ENCODE measurements at regions not wholly inside any gene's neighbourhood (a gene's known extent, or its start where the extent isn't known, plus 50 kb on each side); places are given as distances from the start of the nearest gene placed in this dataset.
"Not testable (repeated sequence)": the region's sequence is repeated elsewhere in the genome, so short reads cannot be mapped to it uniquely, and the experiment has no call there.

- no peak for TF ChIP-seq CTCF (IDR thresholded peaks at IDR 0.05; ENCODE audit: insufficient read depth, low read length, poor library complexity, severe bottlenecking)
- Histone ChIP-seq H3K4me3 (replicated peaks; ENCODE audit: low read depth, low read length) (no peak overlapping the region), H3K36me3 (ENCODE audit: control insufficient read depth, insufficient read depth, low read length) (no peaks in the 10 kb centered on the region), H3K27me3 (replicated peaks; ENCODE audit: control insufficient read depth, insufficient read depth, low read length) (no peaks in the 10 kb centered on the region)
- no peak for DNase-seq (ENCODE audit: extremely low read depth, insufficient read length)
Measured at GRCh38 chr2:225756198-225756597, 356.7 kb downstream of the NYAP2 start.

- Histone ChIP-seq H3K36me3 (ENCODE audit: control insufficient read depth, insufficient read depth, low read length) (no peaks in the 10 kb centered on the region), H3K4me3 (replicated peaks; ENCODE audit: low read depth, low read length) (no peak overlapping the region), H3K27me3 (replicated peaks; ENCODE audit: control insufficient read depth, insufficient read depth, low read length) (no peaks in the 10 kb centered on the region)
- DNase-seq (ENCODE audit: extremely low read depth, insufficient read length) = no peak
- no peak for TF ChIP-seq CTCF (IDR thresholded peaks at IDR 0.05; ENCODE audit: insufficient read depth, low read length, poor library complexity, severe bottlenecking)
Measured at GRCh38 chr2:225748609-225749008, 349.1 kb downstream of the NYAP2 start.

- H3K36me3 ChIP-seq (ENCODE audit: control insufficient read depth, insufficient read depth, low read length); H3K4me3 ChIP-seq (replicated peaks; ENCODE audit: low read depth, low read length); H3K27me3 ChIP-seq (replicated peaks; ENCODE audit: control insufficient read depth, insufficient read depth, low read length); DNase-seq (ENCODE audit: extremely low read depth, insufficient read length): not testable (repeated sequence)
Measured at GRCh38 chr2:225743996-225744395, 344.5 kb downstream of the NYAP2 start.

DNA sequence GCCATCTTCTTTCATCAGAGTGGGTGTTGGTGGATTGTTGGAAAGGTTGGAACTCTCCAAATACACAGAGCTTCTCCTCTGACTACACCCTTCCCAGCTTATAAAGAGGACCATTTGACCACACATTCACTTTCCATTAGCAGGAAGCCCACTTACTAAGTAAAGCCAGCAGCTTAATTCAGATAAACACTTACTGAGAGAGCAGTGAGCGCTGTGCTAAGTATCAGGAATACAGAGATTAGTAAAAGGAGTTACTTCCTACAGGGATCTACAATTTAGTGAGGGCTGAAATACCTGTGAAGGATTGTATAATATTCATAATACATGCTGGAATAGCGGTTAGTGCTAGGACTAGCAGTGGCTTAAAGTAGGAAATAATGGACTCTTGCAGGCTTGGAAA is 343.0 kb downstream of the NYAP2 start:
- no peak overlapping the region for H3K4me3 ChIP-seq (replicated peaks; ENCODE audit: low read depth, low read length)
- no peak for DNase-seq (ENCODE audit: extremely low read depth, insufficient read length)
- no peaks in the 10 kb centered on the region for H3K27me3 ChIP-seq (replicated peaks; ENCODE audit: control insufficient read depth, insufficient read depth, low read length)
- TF ChIP-seq CTCF (IDR thresholded peaks at IDR 0.05; ENCODE audit: insufficient read depth, low read length, poor library complexity, severe bottlenecking) = no peak
- H3K36me3 ChIP-seq (ENCODE audit: control insufficient read depth, insufficient read depth, low read length) = no peaks in the 10 kb centered on the region

DNA sequence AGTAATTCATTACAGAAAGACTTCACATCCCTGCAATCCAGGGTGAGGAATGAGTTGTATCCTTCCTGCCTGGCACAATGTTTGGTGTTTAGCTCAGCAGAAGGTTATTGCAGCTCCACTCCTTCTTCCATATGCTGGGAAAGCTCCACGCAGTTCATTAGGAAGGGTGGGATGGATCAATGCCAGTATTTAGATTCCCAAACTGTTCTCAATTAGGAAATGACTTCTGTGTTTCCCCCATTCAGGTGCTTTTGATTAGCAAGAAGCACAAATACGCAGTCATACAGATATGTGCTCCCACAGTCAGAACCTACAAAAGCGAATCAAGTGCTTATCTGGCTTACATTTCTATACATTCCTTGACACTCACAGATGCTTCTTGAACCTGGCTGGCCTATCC is 340.6 kb downstream of the NYAP2 start:
- H3K4me3 ChIP-seq (replicated peaks; ENCODE audit: low read depth, low read length) = no peak overlapping the region
- H3K36me3 ChIP-seq (ENCODE audit: control insufficient read depth, insufficient read depth, low read length) = no peaks in the 10 kb centered on the region
- no peak for DNase-seq (ENCODE audit: extremely low read depth, insufficient read length)
- H3K27me3 ChIP-seq (replicated peaks; ENCODE audit: control insufficient read depth, insufficient read depth, low read length) = no peaks in the 10 kb centered on the region
- TF ChIP-seq CTCF (IDR thresholded peaks at IDR 0.05; ENCODE audit: insufficient read depth, low read length, poor library complexity, severe bottlenecking) = no peak

DNA sequence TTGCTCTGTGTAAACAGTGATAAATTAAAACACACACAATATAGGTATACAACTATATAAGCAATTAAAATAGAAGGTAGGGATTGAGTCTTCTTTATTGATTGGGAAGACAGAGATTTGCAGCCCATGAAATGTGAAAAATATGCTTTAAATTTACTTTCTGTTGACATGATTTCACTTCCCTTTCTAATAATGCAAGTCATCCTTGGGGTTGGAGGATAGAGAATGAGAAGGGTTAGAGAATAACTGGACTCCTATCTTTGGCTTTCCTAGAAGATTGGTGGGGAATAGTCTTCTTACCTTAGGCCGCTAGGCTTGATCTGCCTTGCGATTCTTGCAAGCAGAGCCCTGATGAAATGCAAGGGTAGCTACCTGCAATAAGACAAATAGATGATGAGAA is 339.8 kb downstream of the NYAP2 start:
- no peak for TF ChIP-seq CTCF (IDR thresholded peaks at IDR 0.05; ENCODE audit: insufficient read depth, low read length, poor library complexity, severe bottlenecking)
- no peak overlapping the region for H3K4me3 ChIP-seq (replicated peaks; ENCODE audit: low read depth, low read length)
- DNase-seq (ENCODE audit: extremely low read depth, insufficient read length) = no peak
- no peaks in the 10 kb centered on the region for H3K27me3 ChIP-seq (replicated peaks; ENCODE audit: control insufficient read depth, insufficient read depth, low read length)
- H3K36me3 ChIP-seq (ENCODE audit: control insufficient read depth, insufficient read depth, low read length) = no peaks in the 10 kb centered on the region

All from GM06990 (cell line).